ENCODE measurements at regions not wholly inside any gene's neighbourhood (a gene's known extent, or its start where the extent isn't known, plus 50 kb on each side); places are given as distances from the start of the nearest gene placed in this dataset.

DNA sequence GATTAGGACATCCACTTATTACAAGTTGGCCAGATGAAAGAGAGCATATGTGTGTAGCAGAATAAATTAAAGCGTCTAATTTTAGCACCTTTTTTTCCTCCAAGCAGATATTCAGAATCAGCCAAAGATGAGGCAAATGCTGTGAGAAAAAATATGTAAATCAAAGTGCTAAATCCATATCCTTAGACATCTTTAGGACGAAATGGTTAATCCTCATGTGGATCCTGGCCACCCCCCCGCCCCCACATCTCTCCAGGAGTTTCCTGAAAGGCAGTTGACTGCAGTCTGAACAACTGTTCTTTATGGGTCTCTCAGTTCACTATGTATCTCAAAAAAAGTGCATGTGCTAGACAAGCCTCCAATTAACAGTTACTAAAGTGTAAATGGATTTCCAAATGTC, 1768.1 kb upstream of the SEL1L start:
- DNase-seq (ENCODE audit: low read depth in 6 of 9, low spot score in 9 of 9) = no peak
- Histone ChIP-seq H3K4me1 (ENCODE audit: control insufficient read depth in 2 of 2, insufficient read depth in 2 of 2, low read length in 2 of 2) (no peaks in the 10 kb centered on the region), H3K36me3 (ENCODE audit: control insufficient read depth in 2 of 2, insufficient read depth in 2 of 2, low read length in 1 of 2) (no peaks in the 10 kb centered on the region), H3K27me3 (ENCODE audit: control insufficient read depth in 2 of 2, insufficient read depth in 1 of 2, low read length in 1 of 2) (no peaks in the 10 kb centered on the region), H3K4me3 (ENCODE audit: low read length in 2 of 2) (no peak overlapping the region), H3K27ac (ENCODE audit: low read depth in 1 of 2, low read length in 1 of 2) (no peak overlapping the region), H3K9me3 (ENCODE audit: control insufficient read depth in 2 of 2, insufficient read depth in 1 of 2, low read length in 1 of 2) (no peaks in the 10 kb centered on the region)
- 94% methylated on average over 3 of the region's 3 CpGs for WGBS

DNA sequence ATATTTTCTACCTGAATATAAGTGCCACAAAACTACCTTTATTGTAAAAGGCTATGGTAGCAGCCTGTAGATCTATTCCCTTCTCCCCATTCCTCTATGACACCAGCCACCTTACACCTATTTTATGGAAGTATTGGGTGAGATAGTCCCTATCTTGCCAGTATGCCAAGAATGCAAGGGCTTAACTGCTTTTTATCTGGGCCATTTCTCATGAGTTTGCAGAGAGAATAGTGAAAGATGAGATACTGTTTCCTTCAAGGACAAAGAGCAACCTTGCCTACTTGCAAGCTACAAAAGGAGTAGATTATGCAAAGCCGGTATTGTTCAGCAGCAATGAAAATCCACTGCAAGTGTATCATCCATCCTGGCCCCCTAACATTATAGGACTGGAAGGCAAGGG, 1775.6 kb upstream of the SEL1L start:
- Histone ChIP-seq H3K4me1 (ENCODE audit: control insufficient read depth in 2 of 2, insufficient read depth in 2 of 2, low read length in 2 of 2) (no peaks in the 10 kb centered on the region), H3K9me3 (ENCODE audit: control insufficient read depth in 2 of 2, insufficient read depth in 1 of 2, low read length in 1 of 2) (no peaks in the 10 kb centered on the region), H3K36me3 (ENCODE audit: control insufficient read depth in 2 of 2, insufficient read depth in 2 of 2, low read length in 1 of 2) (no peaks in the 10 kb centered on the region), H3K27me3 (ENCODE audit: control insufficient read depth in 2 of 2, insufficient read depth in 1 of 2, low read length in 1 of 2) (no peaks in the 10 kb centered on the region), H3K4me3 (ENCODE audit: low read length in 2 of 2) (no peak overlapping the region), H3K27ac (ENCODE audit: low read depth in 1 of 2, low read length in 1 of 2) (no peak overlapping the region)
- DNase-seq (ENCODE audit: low read depth in 6 of 9, low spot score in 9 of 9) = no peak
- 100% methylated on average over 1 of the region's 1 CpG for WGBS

DNA sequence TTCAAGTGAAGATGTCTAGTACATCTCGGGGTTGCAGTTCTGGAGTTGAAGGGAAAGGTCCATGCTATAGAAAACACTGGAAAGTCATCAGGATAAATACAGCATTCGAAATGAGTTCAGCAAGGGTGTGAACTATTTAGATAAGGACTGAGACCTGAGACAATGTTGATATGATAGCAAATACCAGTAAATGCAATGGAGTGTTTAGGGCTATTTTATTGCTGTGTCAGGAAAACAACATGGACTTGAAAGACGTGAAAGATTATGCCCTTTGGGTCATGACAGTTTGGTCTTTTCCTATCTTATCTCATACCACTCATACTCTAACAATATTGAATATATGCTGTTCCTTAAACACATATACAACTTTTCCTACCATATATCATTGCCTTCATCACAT, 1776.2 kb upstream of the SEL1L start:
- Histone ChIP-seq H3K4me3 (ENCODE audit: low read length in 2 of 2) (no peak overlapping the region), H3K36me3 (ENCODE audit: control insufficient read depth in 2 of 2, insufficient read depth in 2 of 2, low read length in 1 of 2) (no peaks in the 10 kb centered on the region), H3K27ac (ENCODE audit: low read depth in 1 of 2, low read length in 1 of 2) (no peak overlapping the region), H3K9me3 (ENCODE audit: control insufficient read depth in 2 of 2, insufficient read depth in 1 of 2, low read length in 1 of 2) (no peaks in the 10 kb centered on the region), H3K4me1 (ENCODE audit: control insufficient read depth in 2 of 2, insufficient read depth in 2 of 2, low read length in 2 of 2) (no peaks in the 10 kb centered on the region), H3K27me3 (ENCODE audit: control insufficient read depth in 2 of 2, insufficient read depth in 1 of 2, low read length in 1 of 2) (no peaks in the 10 kb centered on the region)
- DNase-seq (ENCODE audit: low read depth in 6 of 9, low spot score in 9 of 9) = no peak
- WGBS = 90% methylated on average over 3 of the region's 3 CpGs

DNA sequence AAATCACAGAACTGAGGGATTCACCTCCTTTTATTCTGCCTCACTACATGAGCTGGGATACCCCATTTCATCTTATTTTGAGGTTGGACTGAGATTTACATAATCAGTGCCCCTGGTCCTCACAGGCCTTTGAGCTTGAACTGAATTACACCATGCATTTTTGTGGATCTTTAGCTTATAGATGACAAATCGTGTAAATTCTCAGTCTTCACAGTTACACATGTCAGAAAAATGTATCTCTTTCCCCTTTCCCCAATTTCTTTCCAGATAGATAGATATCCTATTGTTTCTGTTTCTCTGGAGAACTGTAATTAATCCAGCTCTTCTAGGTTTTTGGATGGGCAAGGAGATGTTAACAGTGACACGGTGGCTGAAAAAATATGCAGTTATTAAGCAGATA, 1778.9 kb upstream of the SEL1L start:
- Histone ChIP-seq H3K36me3 (ENCODE audit: control insufficient read depth in 2 of 2, insufficient read depth in 2 of 2, low read length in 1 of 2) (no peaks in the 10 kb centered on the region), H3K4me3 (ENCODE audit: low read length in 2 of 2) (no peak overlapping the region), H3K27ac (ENCODE audit: low read depth in 1 of 2, low read length in 1 of 2) (no peak overlapping the region), H3K27me3 (ENCODE audit: control insufficient read depth in 2 of 2, insufficient read depth in 1 of 2, low read length in 1 of 2) (no peaks in the 10 kb centered on the region), H3K9me3 (ENCODE audit: control insufficient read depth in 2 of 2, insufficient read depth in 1 of 2, low read length in 1 of 2) (no peaks in the 10 kb centered on the region), H3K4me1 (ENCODE audit: control insufficient read depth in 2 of 2, insufficient read depth in 2 of 2, low read length in 2 of 2) (no peaks in the 10 kb centered on the region)
- WGBS = 86% methylated on average over 2 of the region's 2 CpGs
- no peak for DNase-seq (ENCODE audit: low read depth in 6 of 9, low spot score in 9 of 9)

DNA sequence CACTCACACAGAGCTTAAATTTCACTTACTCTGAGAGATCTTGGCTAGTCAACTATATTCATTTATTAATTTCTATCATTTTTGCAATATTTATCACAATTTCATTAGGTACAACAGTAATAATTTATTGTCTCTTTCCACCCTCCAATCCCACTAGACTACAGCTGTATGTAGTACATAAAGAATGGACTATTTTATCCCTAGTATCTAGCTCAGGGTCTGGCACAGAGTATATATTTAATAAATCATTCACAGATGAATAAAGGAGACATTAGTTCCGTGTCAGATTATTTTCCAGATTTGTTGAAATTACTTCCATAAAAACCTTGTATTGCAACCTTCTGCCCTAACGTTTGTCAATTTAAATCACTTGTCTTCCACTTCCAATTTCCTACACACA, 1781.1 kb upstream of the SEL1L start:
- H3K4me1 ChIP-seq (ENCODE audit: control insufficient read depth in 2 of 2, insufficient read depth in 2 of 2, low read length in 2 of 2) = no peaks in the 10 kb centered on the region
- no peaks in the 10 kb centered on the region for H3K9me3 ChIP-seq (ENCODE audit: control insufficient read depth in 2 of 2, insufficient read depth in 1 of 2, low read length in 1 of 2)
- DNase-seq (ENCODE audit: low read depth in 6 of 9, low spot score in 9 of 9) = no peak
- no peak overlapping the region for H3K4me3 ChIP-seq (ENCODE audit: low read length in 2 of 2)
- no peak overlapping the region for H3K27ac ChIP-seq (ENCODE audit: low read depth in 1 of 2, low read length in 1 of 2)
- H3K27me3 ChIP-seq (ENCODE audit: control insufficient read depth in 2 of 2, insufficient read depth in 1 of 2, low read length in 1 of 2) = no peaks in the 10 kb centered on the region
- no peaks in the 10 kb centered on the region for H3K36me3 ChIP-seq (ENCODE audit: control insufficient read depth in 2 of 2, insufficient read depth in 2 of 2, low read length in 1 of 2)
- WGBS = 94% methylated on average over 2 of the region's 2 CpGs

DNA sequence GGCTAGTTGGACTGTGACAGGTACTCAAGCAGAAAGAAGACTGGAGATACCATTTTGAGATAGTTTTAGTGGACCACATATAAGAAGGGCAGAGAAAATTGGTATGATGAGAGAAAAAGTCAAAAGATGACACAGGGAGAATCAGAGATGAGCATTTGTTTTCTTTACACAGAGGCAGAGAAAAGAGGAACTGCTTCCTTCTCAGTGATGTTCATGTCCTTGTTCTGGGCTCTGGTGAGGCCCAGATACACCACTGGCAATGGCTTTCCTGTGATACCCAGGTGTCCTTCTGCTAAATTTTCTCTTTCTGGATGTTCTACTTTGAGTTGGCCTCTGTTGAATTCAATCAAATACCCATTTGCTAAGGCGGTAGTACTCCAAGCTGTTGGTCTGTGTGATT, 1782.7 kb upstream of the SEL1L start:
- WGBS = 99% methylated on average over 1 of the region's 1 CpG
- no peaks in the 10 kb centered on the region for H3K9me3 ChIP-seq (ENCODE audit: control insufficient read depth in 2 of 2, insufficient read depth in 1 of 2, low read length in 1 of 2)
- no peak for DNase-seq (ENCODE audit: low read depth in 6 of 9, low spot score in 9 of 9)
- no peaks in the 10 kb centered on the region for H3K27me3 ChIP-seq (ENCODE audit: control insufficient read depth in 2 of 2, insufficient read depth in 1 of 2, low read length in 1 of 2)
- H3K4me1 ChIP-seq (ENCODE audit: control insufficient read depth in 2 of 2, insufficient read depth in 2 of 2, low read length in 2 of 2) = no peaks in the 10 kb centered on the region
- no peaks in the 10 kb centered on the region for H3K36me3 ChIP-seq (ENCODE audit: control insufficient read depth in 2 of 2, insufficient read depth in 2 of 2, low read length in 1 of 2)
- no peak overlapping the region for H3K4me3 ChIP-seq (ENCODE audit: low read length in 2 of 2)
- H3K27ac ChIP-seq (ENCODE audit: low read depth in 1 of 2, low read length in 1 of 2) = no peak overlapping the region

DNA sequence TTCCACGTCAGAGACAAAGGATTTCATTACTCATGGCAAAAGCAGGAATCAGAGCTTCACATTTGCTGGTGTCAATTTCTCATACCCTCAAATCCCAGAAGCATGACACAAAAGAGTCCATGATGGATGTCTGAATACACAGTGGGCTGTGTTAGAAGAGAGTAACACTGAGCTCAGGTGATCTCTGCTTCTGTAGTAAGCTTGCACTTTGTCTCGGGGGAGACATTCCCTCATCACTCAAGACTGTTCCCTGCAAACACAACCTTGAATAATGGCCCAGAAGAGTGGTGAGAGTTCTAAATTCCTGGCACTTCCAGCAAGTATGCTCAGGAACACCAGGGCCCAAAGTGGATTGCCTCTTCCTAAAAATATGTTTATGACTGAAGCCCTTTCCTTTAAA, 1787.2 kb upstream of the SEL1L start:
- 93% methylated on average over 2 of the region's 2 CpGs for WGBS

DNA sequence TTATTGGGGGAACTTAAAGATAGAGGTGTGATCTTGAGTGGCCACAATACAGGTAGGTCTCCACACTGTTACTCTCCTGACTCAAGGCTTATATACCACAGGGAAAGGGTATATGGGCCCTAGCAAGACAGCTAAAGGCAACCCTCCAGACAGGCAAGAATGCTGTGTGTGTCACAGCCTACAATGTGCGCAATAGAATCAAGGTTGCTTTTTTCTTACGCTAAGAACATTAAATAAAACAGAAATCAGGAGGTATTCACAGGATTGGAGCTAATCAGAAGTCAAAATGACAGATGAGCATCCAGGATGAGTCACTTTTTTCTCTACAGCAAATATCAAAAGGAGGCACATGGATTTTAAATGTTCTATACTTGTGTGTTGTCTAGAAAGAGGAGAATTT, 1797.9 kb upstream of the SEL1L start:
- WGBS = 97% methylated on average over 2 of the region's 2 CpGs
- Histone ChIP-seq H3K4me1 (ENCODE audit: control insufficient read depth in 2 of 2, insufficient read depth in 2 of 2, low read length in 2 of 2) (no peaks in the 10 kb centered on the region), H3K27me3 (ENCODE audit: control insufficient read depth in 2 of 2, insufficient read depth in 1 of 2, low read length in 1 of 2) (no peaks in the 10 kb centered on the region), H3K27ac (ENCODE audit: low read depth in 1 of 2, low read length in 1 of 2) (no peak overlapping the region), H3K36me3 (ENCODE audit: control insufficient read depth in 2 of 2, insufficient read depth in 2 of 2, low read length in 1 of 2) (no peaks in the 10 kb centered on the region), H3K4me3 (ENCODE audit: low read length in 2 of 2) (no peak overlapping the region), H3K9me3 (ENCODE audit: control insufficient read depth in 2 of 2, insufficient read depth in 1 of 2, low read length in 1 of 2) (no peaks in the 10 kb centered on the region)
- no peak for DNase-seq (ENCODE audit: low read depth in 6 of 9, low spot score in 9 of 9)

More for the DNA sequence above, 1787.2 kb upstream of the SEL1L start:
- DNase-seq (ENCODE audit: low read depth in 6 of 9, low spot score in 9 of 9) = no peak
- H3K36me3 ChIP-seq (ENCODE audit: control insufficient read depth in 2 of 2, insufficient read depth in 2 of 2, low read length in 1 of 2) = no peaks in the 10 kb centered on the region
- no peak overlapping the region for H3K27ac ChIP-seq (ENCODE audit: low read depth in 1 of 2, low read length in 1 of 2)
- H3K4me1 ChIP-seq (ENCODE audit: control insufficient read depth in 2 of 2, insufficient read depth in 2 of 2, low read length in 2 of 2) = no peaks in the 10 kb centered on the region
- H3K9me3 ChIP-seq (ENCODE audit: control insufficient read depth in 2 of 2, insufficient read depth in 1 of 2, low read length in 1 of 2) = no peaks in the 10 kb centered on the region
- no peaks in the 10 kb centered on the region for H3K27me3 ChIP-seq (ENCODE audit: control insufficient read depth in 2 of 2, insufficient read depth in 1 of 2, low read length in 1 of 2)
- H3K4me3 ChIP-seq (ENCODE audit: low read length in 2 of 2) = no peak overlapping the region

DNA sequence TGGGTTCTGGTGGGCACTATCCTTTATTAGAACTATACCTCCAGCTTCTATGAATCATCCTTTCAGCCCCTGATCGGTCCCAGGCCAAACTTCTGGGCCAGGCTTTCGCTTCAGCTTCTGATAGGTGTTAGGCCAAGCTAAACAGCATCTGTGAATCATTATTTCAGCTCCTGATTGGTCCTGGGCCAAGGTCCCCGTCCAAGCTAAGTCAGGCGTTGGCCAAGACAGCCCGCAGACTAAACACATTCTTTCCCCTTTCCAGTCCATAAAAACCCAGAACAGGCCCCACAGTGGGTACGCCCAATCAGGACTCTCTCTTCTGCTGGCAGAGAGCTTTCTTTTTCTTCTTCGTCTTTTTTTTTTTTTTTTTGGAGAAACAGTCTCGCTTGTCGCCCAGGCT, 1808.9 kb upstream of the SEL1L start:
- Histone ChIP-seq H3K4me1 (ENCODE audit: control insufficient read depth in 2 of 2, insufficient read depth in 2 of 2, low read length in 2 of 2) (no peaks in the 10 kb centered on the region), H3K36me3 (ENCODE audit: control insufficient read depth in 2 of 2, insufficient read depth in 2 of 2, low read length in 1 of 2) (no peaks in the 10 kb centered on the region), H3K4me3 (ENCODE audit: low read length in 2 of 2) (no peak overlapping the region), H3K9me3 (ENCODE audit: control insufficient read depth in 2 of 2, insufficient read depth in 1 of 2, low read length in 1 of 2) (no peaks in the 10 kb centered on the region), H3K27ac (ENCODE audit: low read depth in 1 of 2, low read length in 1 of 2) (no peak overlapping the region), H3K27me3 (ENCODE audit: control insufficient read depth in 2 of 2, insufficient read depth in 1 of 2, low read length in 1 of 2) (no peaks in the 10 kb centered on the region)
- WGBS = 96% methylated on average over 9 of the region's 9 CpGs
- no peak for DNase-seq (ENCODE audit: low read depth in 6 of 9, low spot score in 9 of 9)

DNA sequence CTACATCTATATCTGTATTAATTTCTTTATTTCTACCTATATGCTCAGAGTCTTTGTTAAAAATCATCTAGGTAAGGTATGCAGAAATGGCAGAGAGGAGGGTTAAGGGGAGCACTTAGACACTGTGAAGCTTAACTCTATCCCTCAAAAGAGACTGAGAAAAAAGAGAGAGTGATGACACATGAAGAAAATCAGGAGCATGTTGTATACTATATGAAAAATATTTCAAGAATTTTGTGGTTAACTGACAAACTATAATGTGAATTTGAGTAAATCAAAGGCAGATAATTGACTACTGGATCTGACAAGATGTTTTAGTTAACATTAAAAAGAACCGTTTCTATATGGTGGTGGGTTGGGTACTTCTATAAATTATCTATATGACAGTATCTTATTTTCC, 1814.2 kb upstream of the SEL1L start:
- Histone ChIP-seq H3K4me1 (ENCODE audit: control insufficient read depth in 2 of 2, insufficient read depth in 2 of 2, low read length in 2 of 2) (no peaks in the 10 kb centered on the region), H3K4me3 (ENCODE audit: low read length in 2 of 2) (no peak overlapping the region), H3K9me3 (ENCODE audit: control insufficient read depth in 2 of 2, insufficient read depth in 1 of 2, low read length in 1 of 2) (no peaks in the 10 kb centered on the region), H3K27ac (ENCODE audit: low read depth in 1 of 2, low read length in 1 of 2) (no peak overlapping the region), H3K27me3 (ENCODE audit: control insufficient read depth in 2 of 2, insufficient read depth in 1 of 2, low read length in 1 of 2) (no peaks in the 10 kb centered on the region), H3K36me3 (ENCODE audit: control insufficient read depth in 2 of 2, insufficient read depth in 2 of 2, low read length in 1 of 2) (no peaks in the 10 kb centered on the region)
- 83% methylated on average over 1 of the region's 1 CpG for WGBS
- DNase-seq (ENCODE audit: low read depth in 6 of 9, low spot score in 9 of 9) = no peak

Measured in thymus (tissue), 11 donors.